Kidney (tissue), 13 donors: ENCODE measurements at regions not wholly inside any gene's neighbourhood (a gene's known extent, or its start where the extent isn't known, plus 50 kb on each side); places are given as distances from the start of the nearest gene placed in this dataset.

Experiments used
- DNase-seq, 5 donors: peaks; one replicate each; pipeline ENCODE4 v3.0.0-alpha.2; 2013 to 2020
- FAIRE-seq: peaks from 2 replicates; lab custom pipeline; 2012; peaks lifted over from hg19 to GRCh38; lab: Jason Lieb, UNC
- H3K27ac ChIP-seq, 2 donors: one replicate each; pipeline ENCODE4 v1.7.0; 2013; ENCODE audit warnings: low read depth in 2 of 2, low read length in 2 of 2, inconsistent platforms in 1 of 2
- H3K27me3 ChIP-seq: one replicate; pipeline ENCODE4 v1.7.1; 2013; ENCODE audit warnings: low read length, inconsistent platforms; ENCODE audit not compliant: control insufficient read depth, insufficient read depth
- H3K36me3 ChIP-seq, 3 donors: one replicate each; pipeline versions ENCODE4 v1.7.0 to v1.7.1; 2013; ENCODE audit warnings: low read length in 3 of 3, control low read depth in 1 of 3, inconsistent platforms in 1 of 3; ENCODE audit not compliant: insufficient read depth in 3 of 3, control insufficient read depth in 2 of 3
- H3K4me1 ChIP-seq, 3 donors: one replicate each; pipeline versions ENCODE4 v1.7.0 to v1.7.1; 2013; ENCODE audit warnings: low read length in 3 of 3, inconsistent platforms in 1 of 3, low read depth in 1 of 3; ENCODE audit not compliant: control insufficient read depth in 2 of 3, insufficient read depth in 2 of 3
- H3K4me3 ChIP-seq, 3 donors: one replicate each; pipeline versions ENCODE4 v1.7.0 to v1.8.1; 2013; ENCODE audit warnings: low read length in 3 of 3, control low read depth in 1 of 3, inconsistent platforms in 1 of 3
- H3K9ac ChIP-seq, 3 donors: one replicate each; pipeline versions ENCODE4 v1.7.0 to v1.7.1; 2013; ENCODE audit warnings: low read length in 3 of 3, control low read depth in 1 of 3, inconsistent platforms in 1 of 3
- H3K9me3 ChIP-seq, 3 donors: one replicate each; pipeline versions ENCODE4 v1.7.0 to v1.7.1; 2013; ENCODE audit warnings: low read length in 3 of 3, control low read depth in 1 of 3, inconsistent platforms in 1 of 3; ENCODE audit not compliant: control insufficient read depth in 2 of 3, insufficient read depth in 1 of 3
- CTCF ChIP-seq: IDR thresholded peaks from 3 replicates; pipeline ENCODE4 v1.5.1; 2012; ENCODE audit warnings: mild to moderate bottlenecking, moderate library complexity, borderline replicate concordance; ENCODE audit not compliant: insufficient read depth; ENCODE audit errors: extremely low read depth
- intact Hi-C: fragments of 100-400 bp; cut with DNase I; formaldehyde crosslinking; loops from one replicate; pipeline ENCODE4 v1.11.1; 2022
- donor health status: control.
- donor health status: control.
- donor health status: control.
- donor health status: control.
- donor health status: control.
- donor health status: DM: yes; HTN: yes; CAD: no.
- donor health status: Normal renal cell carcinoma (clear cell type).

GRCh38 chr18:56307354-56308170, 330.8 kb downstream of the TXNL1 start:
- TF ChIP-seq CTCF: no peak
- Histone ChIP-seq H3K27me3 (no peaks in the 10 kb centered on the region), H3K4me1 (no peaks in the 10 kb centered on the region), H3K4me3 (no peak overlapping the region), H3K27ac (no peak overlapping the region), H3K36me3 (no peaks in the 10 kb centered on the region), H3K9ac (no peak overlapping the region), H3K9me3 (no peaks in the 10 kb centered on the region)
- intact Hi-C loops: no loop called here
- no peak for DNase-seq
- FAIRE-seq: no peak

GRCh38 chr18:56306797-56307196, 331.6 kb downstream of the TXNL1 start:
- Histone ChIP-seq H3K27me3 (no peaks in the 10 kb centered on the region), H3K9ac (no peak overlapping the region), H3K9me3 (no peaks in the 10 kb centered on the region), H3K36me3 (no peaks in the 10 kb centered on the region), H3K27ac (no peak overlapping the region), H3K4me3 (no peak overlapping the region), H3K4me1 (no peaks in the 10 kb centered on the region)
- TF ChIP-seq CTCF: no peak
- FAIRE-seq (no peak), DNase-seq (no peak)
- intact Hi-C loops: no loop called here

- no peak for DNase-seq
- H3K36me3 ChIP-seq: no peaks in the 10 kb centered on the region
- intact Hi-C loops: no loop called here
- no peak overlapping the region for H3K9ac ChIP-seq
- no peaks in the 10 kb centered on the region for H3K27me3 ChIP-seq
- H3K27ac ChIP-seq: no peak overlapping the region
- H3K9me3 ChIP-seq: no peaks in the 10 kb centered on the region
- FAIRE-seq: no peak
- no peaks in the 10 kb centered on the region for H3K4me1 ChIP-seq
- TF ChIP-seq CTCF: no peak
- H3K4me3 ChIP-seq: no peak overlapping the region
Observed at GRCh38 chr18:56305583-56305982, 332.8 kb downstream of the TXNL1 start.
